Gastrocnemius medialis (tissue), 4 donors: ENCODE measurements at regions not wholly inside any gene's neighbourhood (a gene's known extent, or its start where the extent isn't known, plus 50 kb on each side); places are given as distances from the start of the nearest gene placed in this dataset.

Source experiments
- POLR2A ChIP-seq, 2 donors: fragments of 450-650 bp; IDR thresholded peaks; one replicate each; pipeline ENCODE4 v1.6.1; 2017; ENCODE audit warnings: antibody characterized with exemption in 2 of 2, mild to moderate bottlenecking in 2 of 2, moderate library complexity in 2 of 2
- TF ChIP-seq, protein P1 (sequence below), 5 experiments: fragments of 450-650 bp in 3 of 5; fragments of 200-600 bp in 2 of 5; sonication (generic) in 2 of 5; IDR thresholded peaks in 4 of 5; conservative IDR thresholded peaks in 1 of 5; 1 replicate in 4 of 5; 2 replicates in 1 of 5; pipeline ENCODE4 v1.5.1; 2016 to 2019; ENCODE audit warnings: antibody characterized with exemption in 5 of 5, mild to moderate bottlenecking in 3 of 5, moderate library complexity in 3 of 5

- TF ChIP-seq, protein P1, sequence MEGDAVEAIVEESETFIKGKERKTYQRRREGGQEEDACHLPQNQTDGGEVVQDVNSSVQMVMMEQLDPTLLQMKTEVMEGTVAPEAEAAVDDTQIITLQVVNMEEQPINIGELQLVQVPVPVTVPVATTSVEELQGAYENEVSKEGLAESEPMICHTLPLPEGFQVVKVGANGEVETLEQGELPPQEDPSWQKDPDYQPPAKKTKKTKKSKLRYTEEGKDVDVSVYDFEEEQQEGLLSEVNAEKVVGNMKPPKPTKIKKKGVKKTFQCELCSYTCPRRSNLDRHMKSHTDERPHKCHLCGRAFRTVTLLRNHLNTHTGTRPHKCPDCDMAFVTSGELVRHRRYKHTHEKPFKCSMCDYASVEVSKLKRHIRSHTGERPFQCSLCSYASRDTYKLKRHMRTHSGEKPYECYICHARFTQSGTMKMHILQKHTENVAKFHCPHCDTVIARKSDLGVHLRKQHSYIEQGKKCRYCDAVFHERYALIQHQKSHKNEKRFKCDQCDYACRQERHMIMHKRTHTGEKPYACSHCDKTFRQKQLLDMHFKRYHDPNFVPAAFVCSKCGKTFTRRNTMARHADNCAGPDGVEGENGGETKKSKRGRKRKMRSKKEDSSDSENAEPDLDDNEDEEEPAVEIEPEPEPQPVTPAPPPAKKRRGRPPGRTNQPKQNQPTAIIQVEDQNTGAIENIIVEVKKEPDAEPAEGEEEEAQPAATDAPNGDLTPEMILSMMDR (IDR thresholded peaks at IDR 0.05 in 4 of 5, conservative IDR thresholded peaks at IDR 0.05 in 1 of 5), result no peak
- TF ChIP-seq POLR2A (IDR thresholded peaks at IDR 0.05), result no peak
Measured at GRCh38 chr3:13259831-13260230, 160.3 kb downstream of the NUP210 start.
